OCI-LY1 (cell line): ENCODE measurements at regions not wholly inside any gene's neighbourhood (a gene's known extent, or its start where the extent isn't known, plus 50 kb on each side); places are given as distances from the start of the nearest gene placed in this dataset.
"Not testable (repeated sequence)": the region's sequence is repeated elsewhere in the genome, so short reads cannot be mapped to it uniquely, and the experiment has no call there.

Experiments used
- H2AFZ ChIP-seq: fragments of 200-600 bp; sonication (generic), shearing (Covaris generic); 2 replicates; pipeline ENCODE4 v1.6.0; 2014; ENCODE audit warnings: antibody characterized with exemption, mild to moderate bottlenecking, low read length
- H3F3A ChIP-seq: fragments of 200-600 bp; sonication (generic), shearing (Covaris generic); 2 replicates; pipeline ENCODE4 v1.6.0; 2014; ENCODE audit warnings: mild to moderate bottlenecking, antibody characterized with exemption, low read length, moderate library complexity; ENCODE audit not compliant: insufficient read depth
- H3K27ac ChIP-seq: fragments of 200-600 bp; sonication (generic); 2 replicates; pipeline ENCODE4 v1.5.1; 2014; ENCODE audit warnings: low read length, mixed run types, mild to moderate bottlenecking, low read depth; ENCODE audit not compliant: poor library complexity, severe bottlenecking
- H3K27me3 ChIP-seq: fragments of 200-600 bp; sonication (generic); 2 replicates; pipeline ENCODE4 v1.6.0; 2014; ENCODE audit warnings: antibody characterized with exemption, mild to moderate bottlenecking, low read length, moderate library complexity; ENCODE audit not compliant: insufficient read depth
- H3K36me3 ChIP-seq: fragments of 200-600 bp; sonication (generic); 2 replicates; pipeline ENCODE4 v1.6.1; 2014; ENCODE audit warnings: mild to moderate bottlenecking, antibody characterized with exemption, low read length, moderate library complexity, mixed read lengths; ENCODE audit not compliant: insufficient read depth
- H3K4me1 ChIP-seq: fragments of 200-600 bp; sonication (generic); 2 replicates; pipeline ENCODE4 v1.5.1; 2014; ENCODE audit warnings: mild to moderate bottlenecking, low read length, moderate library complexity; ENCODE audit not compliant: insufficient read depth, severe bottlenecking
- H3K4me2 ChIP-seq: fragments of 200-600 bp; sonication (generic), shearing (Covaris generic); 2 replicates; pipeline ENCODE4 v1.6.1; 2014; ENCODE audit warnings: low read length
- H3K4me3 ChIP-seq: fragments of 200-600 bp; sonication (generic); 2 replicates; pipeline ENCODE4 v1.5.1; 2014; ENCODE audit warnings: low read length, low read depth, mild to moderate bottlenecking, mixed read lengths; ENCODE audit not compliant: poor library complexity, severe bottlenecking
- H3K79me2 ChIP-seq: fragments of 200-600 bp; shearing (Covaris generic); 2 replicates; pipeline ENCODE4 v1.6.1; 2016; ENCODE audit warnings: mixed run types, low read length, mixed read lengths; ENCODE audit not compliant: insufficient read depth
- H3K9ac ChIP-seq: fragments of 200-600 bp; sonication (generic), shearing (Covaris generic); 2 replicates; pipeline ENCODE4 v1.6.1; 2014; ENCODE audit warnings: mild to moderate bottlenecking, low read length, mixed read lengths
- H3K9me2 ChIP-seq: fragments of 200-600 bp; sonication (generic), shearing (Covaris generic); 2 replicates; pipeline ENCODE4 v1.6.1; 2014; ENCODE audit warnings: low read depth, mild to moderate bottlenecking, low read length, mixed read lengths
- H3K9me3 ChIP-seq: fragments of 200-600 bp; shearing (Covaris generic); 2 replicates; pipeline ENCODE4 v1.6.1; 2014; ENCODE audit warnings: low read length, mixed read lengths
- H4K20me1 ChIP-seq: fragments of 200-600 bp; sonication (generic), shearing (Covaris generic); 2 replicates; pipeline ENCODE4 v1.6.0; 2016; ENCODE audit warnings: mild to moderate bottlenecking, low read length; ENCODE audit not compliant: insufficient read depth
- CTCF ChIP-seq: fragments of 200-600 bp; sonication (generic), shearing (Covaris generic); IDR thresholded peaks from 2 replicates; pipeline ENCODE4 v1.5.1; 2017; ENCODE audit warnings: mild to moderate bottlenecking, antibody characterized with exemption, low read length, moderate library complexity, mixed read lengths
- EZH2 ChIP-seq: fragments of 200-600 bp; sonication (generic), shearing (Covaris generic); IDR thresholded peaks from 2 replicates; pipeline ENCODE4 v1.8.0; 2017; ENCODE audit warnings: borderline replicate concordance, mixed run types, mild to moderate bottlenecking, antibody characterized with exemption, low read length, moderate library complexity, mixed read lengths

- H2AFZ ChIP-seq, result no peak overlapping the region
- no peaks in the 10 kb centered on the region for H3K9me2 ChIP-seq
- H3K4me2 ChIP-seq, result no peak overlapping the region
- no peak for TF ChIP-seq EZH2
- TF ChIP-seq CTCF, result no peak
- no peaks in the 10 kb centered on the region for H3K9me3 ChIP-seq
- no peak overlapping the region for H3K9ac ChIP-seq
- H4K20me1 ChIP-seq, result no peaks in the 10 kb centered on the region
- H3K4me1 ChIP-seq, result no peaks in the 10 kb centered on the region
- H3F3A ChIP-seq, result no peaks in the 10 kb centered on the region
- no peak overlapping the region for H3K4me3 ChIP-seq
- H3K27ac ChIP-seq, result no peak overlapping the region
- no peaks in the 10 kb centered on the region for H3K36me3 ChIP-seq
- no peaks in the 10 kb centered on the region for H3K27me3 ChIP-seq
- H3K79me2 ChIP-seq, result no peaks in the 10 kb centered on the region
Observed at GRCh38 chr11:100600941-100601340, 86.1 kb upstream of the ARHGAP42 start.

- H2AFZ ChIP-seq, result no peak overlapping the region
- no peaks in the 10 kb centered on the region for H3K4me1 ChIP-seq
- no peak overlapping the region for H3K4me2 ChIP-seq
- no peak for TF ChIP-seq EZH2
- no peak for TF ChIP-seq CTCF
- H3K9ac ChIP-seq, result no peak overlapping the region
- H3K9me3 ChIP-seq, result no peaks in the 10 kb centered on the region
- H3K4me3 ChIP-seq, result no peak overlapping the region
- no peaks in the 10 kb centered on the region for H3K27me3 ChIP-seq
- H4K20me1 ChIP-seq, result no peaks in the 10 kb centered on the region
- no peaks in the 10 kb centered on the region for H3K79me2 ChIP-seq
- no peaks in the 10 kb centered on the region for H3F3A ChIP-seq
- no peak overlapping the region for H3K27ac ChIP-seq
- H3K36me3 ChIP-seq, result no peaks in the 10 kb centered on the region
- no peaks in the 10 kb centered on the region for H3K9me2 ChIP-seq
Observed at GRCh38 chr11:100602716-100603115, 84.4 kb upstream of the ARHGAP42 start.

- not testable (repeated sequence) for H3K4me3 ChIP-seq, H3K4me1 ChIP-seq, H3K36me3 ChIP-seq, H3K9me3 ChIP-seq, H3K27me3 ChIP-seq, H4K20me1 ChIP-seq, H3K79me2 ChIP-seq, H3K27ac ChIP-seq, H2AFZ ChIP-seq, H3K4me2 ChIP-seq, H3F3A ChIP-seq, H3K9me2 ChIP-seq, H3K9ac ChIP-seq
Observed at GRCh38 chr11:100607761-100608160, 79.3 kb upstream of the ARHGAP42 start.

- Histone ChIP-seq H3K27me3 (no peaks in the 10 kb centered on the region), H3K9me2 (no peaks in the 10 kb centered on the region), H3K4me3 (no peak overlapping the region), H3K4me1 (no peaks in the 10 kb centered on the region), H3K27ac (no peak overlapping the region), H3K9me3 (no peaks in the 10 kb centered on the region), H3K36me3 (no peaks in the 10 kb centered on the region), H3K9ac (no peak overlapping the region), H3K4me2 (no peak overlapping the region), H3F3A (no peaks in the 10 kb centered on the region), H3K79me2 (no peaks in the 10 kb centered on the region), H2AFZ (no peak overlapping the region), H4K20me1 (no peaks in the 10 kb centered on the region)
- TF ChIP-seq EZH2, result no peak
- no peak for TF ChIP-seq CTCF
Observed at GRCh38 chr11:100612766-100613165, 74.3 kb upstream of the ARHGAP42 start.
